ENCODE measurements at regions not wholly inside any gene's neighbourhood (a gene's known extent, or its start where the extent isn't known, plus 50 kb on each side); places are given as distances from the start of the nearest gene placed in this dataset.

- no peak for DNase-seq (ENCODE audit: low spot score)
- no peak overlapping the region for H3K27ac ChIP-seq
- no peak overlapping the region for H3K4me3 ChIP-seq
- no peak for TF ChIP-seq CTCF (IDR thresholded peaks at IDR 0.05)
These were observed 238.8 kb downstream of the AACS start for GRCh38 chr12:125304029-125304428.

DNA sequence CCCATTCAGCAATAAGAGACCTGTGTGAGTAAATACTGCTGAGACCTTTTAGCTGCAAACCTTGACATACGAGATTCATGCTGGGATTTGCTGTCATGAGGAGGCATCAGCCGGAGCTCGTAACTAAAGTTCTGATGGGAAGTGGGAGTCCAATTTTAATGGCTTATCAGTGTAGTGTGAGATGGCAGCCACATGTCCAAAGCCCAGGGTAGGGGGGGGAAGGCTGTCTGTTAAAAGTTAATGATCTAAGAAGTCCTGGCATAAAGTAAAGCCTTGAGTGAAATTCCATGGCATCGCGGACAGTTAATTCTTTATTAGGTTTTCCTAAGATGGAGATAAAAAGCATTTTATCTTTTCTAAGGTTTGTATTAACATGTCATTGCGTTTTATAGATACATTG lies 240.0 kb downstream of the AACS start:
- no peak overlapping the region for H3K27ac ChIP-seq
- TF ChIP-seq CTCF (IDR thresholded peaks at IDR 0.05), result no peak

GRCh38 chr12:125310461-125310860 lies 245.2 kb downstream of the AACS start:
- no peak for TF ChIP-seq CTCF (IDR thresholded peaks at IDR 0.05)
- peak; percentile 33 for DNase-seq (ENCODE audit: low spot score)
- Histone ChIP-seq H3K4me3 (no peak overlapping the region), H3K27ac (no peak overlapping the region)

More for the DNA sequence above, 240.0 kb downstream of the AACS start:
- no peak overlapping the region for H3K4me3 ChIP-seq
- DNase-seq (ENCODE audit: low spot score), result no peak

DNA sequence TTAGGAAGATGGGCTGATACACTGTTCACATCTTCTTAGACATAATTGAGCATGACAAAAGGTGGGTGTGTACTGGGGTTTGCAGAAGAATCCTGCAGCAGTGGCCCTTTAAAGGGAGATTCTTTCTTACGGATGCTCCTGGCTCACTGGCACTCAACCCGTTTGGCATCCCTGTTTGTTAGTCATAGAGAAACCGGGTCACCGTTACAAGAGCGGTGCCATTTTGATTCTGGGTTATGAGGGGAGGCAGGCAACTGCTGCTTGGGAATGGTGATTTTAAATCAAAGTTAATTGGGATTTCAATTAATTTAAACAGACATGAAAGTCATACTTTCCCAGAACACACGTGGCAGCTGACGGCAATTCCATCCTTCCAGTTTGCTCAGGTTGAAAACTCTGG lies 245.8 kb downstream of the AACS start:
- H3K4me3 ChIP-seq, result no peak overlapping the region
- no peak for DNase-seq (ENCODE audit: low spot score)
- H3K27ac ChIP-seq, result no peak overlapping the region
- TF ChIP-seq CTCF (IDR thresholded peaks at IDR 0.05), result no peak

DNA sequence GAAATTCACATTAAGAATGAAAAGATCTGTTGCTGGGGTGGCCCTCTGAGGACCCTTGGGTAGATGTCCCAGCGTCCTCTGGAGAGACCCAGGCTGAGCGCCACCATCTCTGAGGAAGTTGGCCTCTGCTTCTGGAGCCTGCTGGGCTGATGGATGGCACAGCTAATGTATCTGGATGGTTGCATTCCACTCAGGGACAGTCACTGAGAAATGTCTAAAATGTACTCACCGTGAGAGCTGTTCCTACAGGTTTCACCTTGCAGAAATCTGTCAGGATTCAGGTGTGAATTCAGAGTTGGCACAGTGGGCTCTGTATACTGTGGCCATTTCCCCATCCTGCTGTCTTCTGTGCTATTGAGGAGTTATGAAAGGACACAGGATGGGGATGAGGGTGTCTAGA lies 247.2 kb downstream of the AACS start:
- TF ChIP-seq CTCF (IDR thresholded peaks at IDR 0.05), result no peak
- DNase-seq (ENCODE audit: low spot score), result no peak
- no peak overlapping the region for H3K27ac ChIP-seq
- H3K4me3 ChIP-seq, result no peak overlapping the region

DNA sequence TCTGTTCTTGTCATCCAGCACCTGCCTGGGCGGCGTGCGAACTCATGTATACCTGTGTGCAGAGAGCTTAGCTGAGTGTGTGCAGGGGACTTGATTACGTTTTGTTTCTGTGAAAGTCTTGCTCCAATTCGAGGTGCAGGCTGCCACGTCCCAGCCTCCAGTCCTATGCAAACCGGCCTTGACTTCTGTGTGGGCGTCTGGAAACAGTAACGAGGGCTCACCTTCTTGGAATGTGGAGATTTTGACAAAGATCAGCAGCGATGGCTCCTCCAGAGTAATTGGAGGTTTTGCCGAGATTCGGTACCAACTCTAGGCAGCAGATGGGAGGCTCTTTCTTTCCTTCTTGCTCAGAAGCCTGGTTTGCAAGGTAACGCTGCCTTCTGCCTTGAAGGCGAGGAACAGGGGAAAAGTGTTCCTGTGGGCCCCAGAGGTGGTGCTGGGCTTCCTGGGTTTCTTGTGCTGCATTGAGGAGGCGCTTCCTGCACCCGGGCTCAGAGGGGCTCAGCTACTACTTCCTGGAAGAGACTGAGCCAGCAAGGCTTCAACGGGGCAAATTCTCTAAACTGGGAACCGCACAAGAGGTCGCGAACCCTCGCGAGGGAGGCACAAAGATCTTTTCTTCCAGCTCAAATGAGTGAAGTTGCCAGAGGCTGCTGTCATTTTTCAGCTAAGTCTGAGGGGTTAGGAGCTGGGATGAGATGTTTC lies 249.0 kb downstream of the AACS start:
- no peak for TF ChIP-seq CTCF (IDR thresholded peaks at IDR 0.05)
- no peak for DNase-seq (ENCODE audit: low spot score)
- Histone ChIP-seq H3K27ac (no peak overlapping the region), H3K4me3 (no peak overlapping the region)

DNA sequence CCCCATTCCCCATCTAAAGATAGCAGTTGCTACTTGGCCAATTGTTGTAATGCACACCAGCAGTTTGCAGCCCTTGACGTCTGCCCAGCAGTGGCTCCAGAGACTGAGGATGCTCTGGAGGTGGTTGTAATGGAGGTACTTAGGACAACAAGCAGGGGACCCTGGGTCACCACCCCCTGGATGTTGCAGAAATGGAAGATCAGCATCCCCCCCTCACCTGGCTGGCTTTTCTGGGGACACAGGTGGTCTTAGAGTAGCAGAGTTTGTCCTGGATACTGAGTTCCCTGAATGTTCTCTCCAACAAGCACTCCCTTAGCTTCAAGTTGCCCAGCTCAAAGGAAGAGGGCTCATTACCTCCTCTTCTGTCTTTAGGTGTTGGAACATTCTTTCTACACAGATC lies 250.5 kb downstream of the AACS start:
- H3K4me3 ChIP-seq, result no peak overlapping the region
- DNase-seq (ENCODE audit: low spot score), result peak; percentile 43
- no peak for TF ChIP-seq CTCF (IDR thresholded peaks at IDR 0.05)
- H3K27ac ChIP-seq, result no peak overlapping the region

All from coronary artery (tissue), 2 donors.